RWPE1 (cell line): ENCODE measurements at regions not wholly inside any gene's neighbourhood (a gene's known extent, or its start where the extent isn't known, plus 50 kb on each side); places are given as distances from the start of the nearest gene placed in this dataset.

Source experiments
- CTCF ChIA-PET: fragments of 350-600 bp; sonication (Branson Sonifier 250); formaldehyde crosslinking; extraction: SDS; loops from one replicate; lab custom pipeline; 2021; lab: Yijun Ruan, JAX
- POLR2A ChIA-PET: fragments of 400-600 bp; formaldehyde crosslinking; extraction: SDS; loops from one replicate; lab custom pipeline; 2020; ENCODE audit warnings: antibody characterized with exemption; ENCODE audit not compliant: low non-redundant PET; lab: Yijun Ruan, JAX
- DNase-seq: peaks from one replicate; pipeline ENCODE4 v3.0.0; 2012; ENCODE audit warnings: low spot score
- H3K27ac ChIP-seq: fragments of 450-650 bp; 2 replicates; pipeline ENCODE4 v1.5.1; 2017
- TF ChIP-seq, protein P1 (sequence below): fragments of 450-650 bp; conservative IDR thresholded peaks from 2 replicates; pipeline ENCODE4 v1.5.1; 2017; ENCODE audit warnings: low read depth, mild to moderate bottlenecking

DNA sequence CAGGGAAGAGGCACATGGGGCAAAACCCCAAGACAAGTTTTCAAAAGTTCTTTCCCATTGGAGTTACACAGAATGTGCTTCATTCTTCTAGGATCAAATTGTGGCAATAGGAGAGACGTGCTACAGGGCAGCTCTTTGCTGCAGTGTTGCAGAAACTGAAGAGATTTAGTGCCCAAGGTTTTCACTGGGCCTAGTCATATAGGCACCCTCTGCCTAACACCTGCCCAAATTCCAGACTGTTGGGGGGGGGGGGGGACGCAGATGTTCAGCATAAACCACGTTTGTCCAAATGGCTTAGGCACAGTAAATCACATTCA, 346.8 kb upstream of the ZNF717 start:
- CTCF ChIA-PET: no interaction called here
- TF ChIP-seq, protein P1, sequence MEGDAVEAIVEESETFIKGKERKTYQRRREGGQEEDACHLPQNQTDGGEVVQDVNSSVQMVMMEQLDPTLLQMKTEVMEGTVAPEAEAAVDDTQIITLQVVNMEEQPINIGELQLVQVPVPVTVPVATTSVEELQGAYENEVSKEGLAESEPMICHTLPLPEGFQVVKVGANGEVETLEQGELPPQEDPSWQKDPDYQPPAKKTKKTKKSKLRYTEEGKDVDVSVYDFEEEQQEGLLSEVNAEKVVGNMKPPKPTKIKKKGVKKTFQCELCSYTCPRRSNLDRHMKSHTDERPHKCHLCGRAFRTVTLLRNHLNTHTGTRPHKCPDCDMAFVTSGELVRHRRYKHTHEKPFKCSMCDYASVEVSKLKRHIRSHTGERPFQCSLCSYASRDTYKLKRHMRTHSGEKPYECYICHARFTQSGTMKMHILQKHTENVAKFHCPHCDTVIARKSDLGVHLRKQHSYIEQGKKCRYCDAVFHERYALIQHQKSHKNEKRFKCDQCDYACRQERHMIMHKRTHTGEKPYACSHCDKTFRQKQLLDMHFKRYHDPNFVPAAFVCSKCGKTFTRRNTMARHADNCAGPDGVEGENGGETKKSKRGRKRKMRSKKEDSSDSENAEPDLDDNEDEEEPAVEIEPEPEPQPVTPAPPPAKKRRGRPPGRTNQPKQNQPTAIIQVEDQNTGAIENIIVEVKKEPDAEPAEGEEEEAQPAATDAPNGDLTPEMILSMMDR: no peak
- DNase-seq: no peak
- POLR2A ChIA-PET: no interaction called here
- no peak overlapping the region for H3K27ac ChIP-seq

- ChIA-PET CTCF (no interaction called here), POLR2A (no interaction called here)
- H3K27ac ChIP-seq: no peak overlapping the region
- TF ChIP-seq, protein P1: no peak
- peak; percentile 54 for DNase-seq
Measured at GRCh38 chr3:76134166-76134565, 348.8 kb upstream of the ZNF717 start.

- ChIA-PET CTCF (no interaction called here), POLR2A (no interaction called here)
- TF ChIP-seq, protein P1: no peak
- DNase-seq: no peak
- H3K27ac ChIP-seq: no peak overlapping the region
Measured at GRCh38 chr3:76138921-76139320, 353.6 kb upstream of the ZNF717 start.

- TF ChIP-seq, protein P1: no peak
- ChIA-PET CTCF (no interaction called here), POLR2A (no interaction called here)
- no peak for DNase-seq
- no peak overlapping the region for H3K27ac ChIP-seq
Measured at GRCh38 chr3:76147846-76148245, 362.5 kb upstream of the ZNF717 start.

- no peak for DNase-seq
- no peak overlapping the region for H3K27ac ChIP-seq
- ChIA-PET POLR2A (no interaction called here), CTCF (no interaction called here)
- TF ChIP-seq, protein P1: no peak
Measured at GRCh38 chr3:76152028-76152427, 366.7 kb upstream of the ZNF717 start.

DNA sequence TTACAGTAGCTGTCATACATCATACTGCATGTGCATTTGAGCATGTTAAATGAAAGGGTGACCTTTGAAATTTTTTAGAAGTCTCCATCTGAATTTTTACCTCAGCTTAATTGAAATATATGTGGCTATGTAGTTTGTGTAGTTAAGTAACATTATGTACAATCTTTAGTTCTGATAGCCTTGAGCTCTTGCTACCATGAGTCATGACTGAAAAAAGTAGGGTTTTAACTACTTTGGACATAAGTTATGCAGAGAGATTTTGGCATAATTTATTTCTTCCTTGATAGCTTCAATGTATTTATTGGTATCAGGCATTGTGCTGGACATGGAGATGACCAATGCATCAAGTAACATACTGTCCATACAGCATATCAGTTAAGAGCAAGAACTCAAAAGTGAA, 376.5 kb upstream of the ZNF717 start:
- ChIA-PET POLR2A (no interaction called here), CTCF (no interaction called here)
- TF ChIP-seq, protein P1: no peak
- DNase-seq: no peak
- H3K27ac ChIP-seq: no peak overlapping the region

- DNase-seq: no peak
- POLR2A ChIA-PET: no interaction called here
- TF ChIP-seq, protein P1: no peak
- CTCF ChIA-PET: no interaction called here
- no peak overlapping the region for H3K27ac ChIP-seq
Measured at GRCh38 chr3:76171647-76172046, 386.3 kb upstream of the ZNF717 start.
